Activated naive CD4-positive, alpha-beta T cell treated with anti-CD3 and anti-CD28 coated beads, Interleukin-2, amount 50 U/mL, for 16 hours (primary cell): ENCODE measurements at regions not wholly inside any gene's neighbourhood (a gene's known extent, or its start where the extent isn't known, plus 50 kb on each side); places are given as distances from the start of the nearest gene placed in this dataset.
"Not testable (repeated sequence)": the region's sequence is repeated elsewhere in the genome, so short reads cannot be mapped to it uniquely, and the experiment has no call there.

Experiments
- DNase-seq: peaks from one replicate; pipeline ENCODE4 v3.0.0-alpha.2; 2020

- no peak for DNase-seq
Observed at GRCh38 chr7:119175911-119176627, 951.6 kb downstream of the ANKRD7 start.

- no peak for DNase-seq
Observed at GRCh38 chr7:119177863-119178262, 953.4 kb downstream of the ANKRD7 start.

- DNase-seq, result no peak
Observed at GRCh38 chr7:119184124-119184788, 959.8 kb downstream of the ANKRD7 start.

- no peak for DNase-seq
Observed at GRCh38 chr7:119196183-119196582, 971.7 kb downstream of the ANKRD7 start.

- no peak for DNase-seq
Observed at GRCh38 chr7:119197172-119197876, 972.8 kb downstream of the ANKRD7 start.

GRCh38 chr7:119197877-119198527 lies 973.5 kb downstream of the ANKRD7 start:
- no peak for DNase-seq

GRCh38 chr7:119219663-119220062 lies 995.2 kb downstream of the ANKRD7 start:
- DNase-seq, result no peak

- no peak for DNase-seq
Observed at GRCh38 chr7:119223930-119224329, 999.4 kb downstream of the ANKRD7 start.

GRCh38 chr7:119228482-119228881 lies 1004.0 kb downstream of the ANKRD7 start:
- no peak for DNase-seq

GRCh38 chr7:119232091-119232490 lies 1007.6 kb downstream of the ANKRD7 start:
- no peak for DNase-seq

GRCh38 chr7:119233015-119233414 lies 1008.5 kb downstream of the ANKRD7 start:
- no peak for DNase-seq

- DNase-seq, result no peak
Observed at GRCh38 chr7:119252962-119253361, 1020.0 kb upstream of the KCND2 start.

GRCh38 chr7:119254742-119255141 lies 1018.2 kb upstream of the KCND2 start:
- no peak for DNase-seq

- DNase-seq, result no peak
Observed at GRCh38 chr7:119256001-119256400, 1017.0 kb upstream of the KCND2 start.

- no peak for DNase-seq
Observed at GRCh38 chr7:119256446-119257131, 1016.4 kb upstream of the KCND2 start.

- not testable (repeated sequence) for DNase-seq
Observed at GRCh38 chr7:119266790-119267189, 1006.2 kb upstream of the KCND2 start.

GRCh38 chr7:119270045-119270464 lies 1002.9 kb upstream of the KCND2 start:
- no peak for DNase-seq

- no peak for DNase-seq
Observed at GRCh38 chr7:119270644-119271043, 1002.3 kb upstream of the KCND2 start.

GRCh38 chr7:119271147-119271779 lies 1001.7 kb upstream of the KCND2 start:
- DNase-seq, result no peak

- DNase-seq, result no peak
Observed at GRCh38 chr7:119281181-119281846, 991.7 kb upstream of the KCND2 start.

- no peak for DNase-seq
Observed at GRCh38 chr7:119283353-119283752, 989.6 kb upstream of the KCND2 start.

- no peak for DNase-seq
Observed at GRCh38 chr7:119288416-119288815, 984.6 kb upstream of the KCND2 start.
